Keratinocyte (primary cell): ENCODE measurements at regions not wholly inside any gene's neighbourhood (a gene's known extent, or its start where the extent isn't known, plus 50 kb on each side); places are given as distances from the start of the nearest gene placed in this dataset.

ENCODE experiments used
- DNase-seq: peaks from one replicate; pipeline ENCODE4 v3.0.0-alpha.2; 2011; ENCODE audit warnings: low read depth, missing footprints, low spot score
- FAIRE-seq: peaks from 2 replicates; lab custom pipeline; 2011; peaks lifted over from hg19 to GRCh38; lab: Jason Lieb, UNC
- H2AFZ ChIP-seq: 2 replicates; pipeline ENCODE4 v1.6.0; 2012; ENCODE audit warnings: low read length, control low read depth, inconsistent platforms; ENCODE audit not compliant: control insufficient read depth
- H3K27ac ChIP-seq: 2 replicates; pipeline ENCODE4 v1.5.1; 2011; ENCODE audit warnings: low read length; ENCODE audit not compliant: control insufficient read depth, insufficient read depth
- H3K27me3 ChIP-seq: 3 replicates; pipeline ENCODE4 v1.6.0; 2011; ENCODE audit warnings: low read length; ENCODE audit not compliant: control insufficient read depth, insufficient read depth; ENCODE audit errors: extremely low read depth
- H3K36me3 ChIP-seq, 2 experiments: 2 replicates in 1 of 2; 3 replicates in 1 of 2; pipeline ENCODE4 v1.5.1; 2011; ENCODE audit warnings: low read length in 2 of 2, mild to moderate bottlenecking in 1 of 2; ENCODE audit not compliant: control insufficient read depth in 2 of 2, insufficient read depth in 2 of 2; ENCODE audit errors: extremely low read depth in 1 of 2
- H3K4me1 ChIP-seq: 3 replicates; pipeline ENCODE4 v1.5.1; 2011; ENCODE audit warnings: low read length; ENCODE audit not compliant: control insufficient read depth, insufficient read depth; ENCODE audit errors: extremely low read depth
- H3K4me2 ChIP-seq: 3 replicates; pipeline ENCODE4 v1.6.0; 2011; ENCODE audit warnings: low read depth, low read length; ENCODE audit not compliant: control insufficient read depth, insufficient read depth; ENCODE audit errors: extremely low read depth
- H3K4me3 ChIP-seq, 3 experiments: fragments of 200-600 bp in 1 of 3; sonication (generic) in 1 of 3; 2 replicates in 2 of 3; 3 replicates in 1 of 3; pipeline ENCODE4 v1.5.1; 2011 to 2016; ENCODE audit warnings: low read length in 3 of 3, mild to moderate bottlenecking in 3 of 3, control low read depth in 2 of 3, inconsistent platforms in 1 of 3, low read depth in 1 of 3, mixed read lengths in 1 of 3, mixed run types in 1 of 3, moderate library complexity in 1 of 3; ENCODE audit not compliant: control insufficient read depth in 2 of 3, insufficient read depth in 2 of 3; ENCODE audit errors: extremely low read depth in 1 of 3
- H3K79me2 ChIP-seq: 2 replicates; pipeline ENCODE4 v1.6.0; 2012; ENCODE audit warnings: low read length; ENCODE audit not compliant: control insufficient read depth, insufficient read depth
- H3K9ac ChIP-seq: 3 replicates; pipeline ENCODE4 v1.6.0; 2011; ENCODE audit warnings: low read length; ENCODE audit not compliant: control insufficient read depth, insufficient read depth; ENCODE audit errors: extremely low read depth
- H3K9me1 ChIP-seq: 3 replicates; pipeline ENCODE4 v1.6.0; 2011; ENCODE audit warnings: low read length; ENCODE audit not compliant: control insufficient read depth, insufficient read depth; ENCODE audit errors: extremely low read depth
- H3K9me3 ChIP-seq: 2 replicates; pipeline ENCODE4 v1.5.1; 2012; ENCODE audit warnings: low read depth, low read length; ENCODE audit not compliant: control insufficient read depth
- H4K20me1 ChIP-seq: 3 replicates; pipeline ENCODE4 v1.6.0; 2011; ENCODE audit warnings: low read length; ENCODE audit not compliant: control insufficient read depth, insufficient read depth; ENCODE audit errors: extremely low read depth
- CTCF ChIP-seq, 3 experiments: IDR thresholded peaks in 1 of 3; conservative IDR thresholded peaks in 1 of 3; optimal IDR thresholded peaks in 1 of 3; 2 replicates in 2 of 3; 3 replicates in 1 of 3; pipeline versions ENCODE3 to v1.5.1; 2011; ENCODE audit warnings: low read length in 3 of 3, mild to moderate bottlenecking in 3 of 3, moderate library complexity in 2 of 3, control low read depth in 1 of 3, inconsistent platforms in 1 of 3; ENCODE audit not compliant: insufficient read depth in 2 of 3; ENCODE audit errors: extremely low read depth in 1 of 3
- EZH2 ChIP-seq: IDR thresholded peaks from one replicate; pipeline ENCODE4 v1.6.1; 2012; ENCODE audit warnings: inconsistent platforms, mild to moderate bottlenecking, low read length, moderate library complexity
- dilution Hi-C: fragments of 300-500 bp; cut with MboI; formaldehyde crosslinking; loops from one replicate; pipeline ENCODE4 v1.7.0; 2020; ENCODE audit warnings: low sequenced_read_pairs; ENCODE audit not compliant: extremely low pct_ligation_motif_present

DNA sequence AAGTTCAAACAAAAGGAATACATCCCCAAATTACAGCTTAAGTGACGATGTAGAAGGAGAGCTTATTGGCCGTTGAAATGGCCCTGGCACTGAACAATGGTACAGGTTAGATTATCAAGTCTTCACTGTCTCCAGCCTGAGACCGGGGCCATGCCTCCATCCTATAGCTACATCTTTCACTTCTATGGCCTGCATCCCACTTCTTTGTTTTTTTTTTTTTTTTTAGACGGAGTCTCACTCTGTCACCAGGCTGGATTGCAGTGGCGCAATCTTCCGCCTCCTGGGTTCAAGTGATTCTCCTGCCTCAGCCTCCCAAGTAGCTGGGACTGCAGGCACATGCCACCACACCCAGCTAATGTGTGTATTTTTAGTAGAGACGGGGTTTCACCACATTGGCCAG lies 464.6 kb downstream of the CDH26 start:
- Histone ChIP-seq H2AFZ (no peak overlapping the region), H3K4me2 (no peak overlapping the region), H3K36me3 (no peaks in the 10 kb centered on the region), H3K4me1 (no peaks in the 10 kb centered on the region), H3K4me3 (no peak overlapping the region), H4K20me1 (no peaks in the 10 kb centered on the region), H3K9ac (no peak overlapping the region), H3K9me3 (no peaks in the 10 kb centered on the region), H3K9me1 (no peaks in the 10 kb centered on the region), H3K27ac (no peak overlapping the region), H3K79me2 (no peaks in the 10 kb centered on the region), H3K27me3 (no peaks in the 10 kb centered on the region)
- dilution Hi-C loops, result no loop called here
- FAIRE-seq, result no peak
- TF ChIP-seq EZH2, result no peak
- no peak for TF ChIP-seq CTCF (optimal IDR thresholded peaks at IDR 0.05 in 1 of 3, IDR thresholded peaks at IDR 0.05 in 1 of 3, conservative IDR thresholded peaks at IDR 0.05 in 1 of 3; ENCODE audit: extremely low read depth in 1 of 3, insufficient read depth in 2 of 3, low read length in 3 of 3)
- no peak for DNase-seq

DNA sequence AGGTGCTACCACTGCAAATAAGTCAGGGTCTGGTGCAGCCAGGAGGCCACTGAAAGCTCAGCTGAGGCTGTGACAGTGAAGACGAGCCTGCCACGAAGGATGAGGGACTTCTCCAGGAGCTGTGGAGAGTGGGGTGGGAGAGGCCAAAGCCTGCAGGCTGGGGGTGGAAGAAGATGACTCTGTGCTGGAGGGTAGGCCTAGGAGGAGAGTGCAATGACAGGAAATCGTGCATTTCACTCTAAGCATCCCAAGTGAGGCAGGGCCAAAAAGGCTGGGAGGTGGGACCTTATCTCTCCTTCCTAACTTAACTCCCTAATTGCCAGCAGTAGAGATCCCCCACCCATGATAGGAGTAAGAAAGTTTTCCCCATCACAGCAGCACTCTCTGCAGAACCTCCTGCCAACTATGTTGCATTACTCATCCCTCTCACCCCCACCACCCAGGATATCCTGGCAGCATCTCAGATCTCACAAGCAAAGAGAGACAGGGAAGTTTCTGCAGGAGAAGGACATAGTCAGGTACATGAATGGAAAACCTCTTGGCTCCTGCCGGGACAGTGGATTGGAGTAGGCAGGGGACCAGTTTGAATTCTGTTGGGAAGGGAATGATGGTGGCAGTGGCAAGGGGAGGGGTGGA lies 466.2 kb downstream of the CDH26 start:
- Histone ChIP-seq H2AFZ (no peak overlapping the region), H3K79me2 (no peaks in the 10 kb centered on the region), H3K4me1 (no peaks in the 10 kb centered on the region), H3K27ac (no peak overlapping the region), H3K9me1 (no peaks in the 10 kb centered on the region), H3K4me3 (no peak overlapping the region), H4K20me1 (no peaks in the 10 kb centered on the region), H3K9ac (no peak overlapping the region), H3K27me3 (no peaks in the 10 kb centered on the region), H3K4me2 (no peak overlapping the region), H3K36me3 (no peaks in the 10 kb centered on the region), H3K9me3 (no peaks in the 10 kb centered on the region)
- DNase-seq, result no peak
- dilution Hi-C loops, result no loop called here
- no peak for TF ChIP-seq EZH2
- no peak for TF ChIP-seq CTCF (optimal IDR thresholded peaks at IDR 0.05 in 1 of 3, IDR thresholded peaks at IDR 0.05 in 1 of 3, conservative IDR thresholded peaks at IDR 0.05 in 1 of 3; ENCODE audit: extremely low read depth in 1 of 3, insufficient read depth in 2 of 3, low read length in 3 of 3)
- no peak for FAIRE-seq
